ENCODE measurements at regions not wholly inside any gene's neighbourhood (a gene's known extent, or its start where the extent isn't known, plus 50 kb on each side); places are given as distances from the start of the nearest gene placed in this dataset.

- no peaks in the 10 kb centered on the region for H3K36me3 ChIP-seq
- intact Hi-C loops (cut with DNase I) = no loop called here
- H3K27me3 ChIP-seq = no peaks in the 10 kb centered on the region
- no peaks in the 10 kb centered on the region for H3K9me3 ChIP-seq
- no peak overlapping the region for H3K27ac ChIP-seq
- no peaks in the 10 kb centered on the region for H3K4me1 ChIP-seq
- no peak for DNase-seq
- no peak for ATAC-seq
- H3K4me3 ChIP-seq = no peak overlapping the region
- TF ChIP-seq CTCF (IDR thresholded peaks at IDR 0.05) = no peak
Measured at GRCh38 chr12:75760573-75761294, 249.3 kb upstream of the KRR1 start.

- Histone ChIP-seq H3K4me1 (no peaks in the 10 kb centered on the region), H3K36me3 (no peaks in the 10 kb centered on the region), H3K27ac (no peak overlapping the region), H3K9me3 (no peaks in the 10 kb centered on the region), H3K27me3 (no peaks in the 10 kb centered on the region), H3K4me3 (no peak overlapping the region)
- intact Hi-C loops (cut with DNase I) = no loop called here
- TF ChIP-seq CTCF (IDR thresholded peaks at IDR 0.05) = no peak
- DNase-seq (no peak), ATAC-seq (no peak)
Measured at GRCh38 chr12:75759842-75760572, 248.6 kb upstream of the KRR1 start.

GRCh38 chr12:75759196-75759595, 247.8 kb upstream of the KRR1 start:
- DNase-seq = no peak
- intact Hi-C loops (cut with DNase I) = no loop called here

GRCh38 chr12:75756771-75757170, 245.4 kb upstream of the KRR1 start:
- no peaks in the 10 kb centered on the region for H3K27me3 ChIP-seq
- DNase-seq (no peak), ATAC-seq (no peak)
- no peaks in the 10 kb centered on the region for H3K36me3 ChIP-seq
- H3K27ac ChIP-seq = no peak overlapping the region
- H3K9me3 ChIP-seq = no peaks in the 10 kb centered on the region
- H3K4me3 ChIP-seq = no peak overlapping the region
- no peaks in the 10 kb centered on the region for H3K4me1 ChIP-seq
- intact Hi-C loops (cut with DNase I) = no loop called here
- no peak for TF ChIP-seq CTCF (IDR thresholded peaks at IDR 0.05)

More at GRCh38 chr12:75759196-75759595, 247.8 kb upstream of the KRR1 start:
- no peak overlapping the region for H3K4me3 ChIP-seq
- no peak overlapping the region for H3K27ac ChIP-seq
- no peak for TF ChIP-seq CTCF (IDR thresholded peaks at IDR 0.05)
- no peaks in the 10 kb centered on the region for H3K9me3 ChIP-seq
- ATAC-seq = no peak
- H3K27me3 ChIP-seq = no peaks in the 10 kb centered on the region
- no peaks in the 10 kb centered on the region for H3K36me3 ChIP-seq
- no peaks in the 10 kb centered on the region for H3K4me1 ChIP-seq

GRCh38 chr12:75756111-75756510, 244.7 kb upstream of the KRR1 start:
- Histone ChIP-seq H3K9me3 (no peaks in the 10 kb centered on the region), H3K27ac (no peak overlapping the region), H3K4me3 (no peak overlapping the region), H3K36me3 (no peaks in the 10 kb centered on the region), H3K27me3 (no peaks in the 10 kb centered on the region), H3K4me1 (no peaks in the 10 kb centered on the region)
- DNase-seq (no peak), ATAC-seq (no peak)
- no peak for TF ChIP-seq CTCF (IDR thresholded peaks at IDR 0.05)
- intact Hi-C loops (cut with DNase I) = no loop called here
